NCI-H2171 (cell line): ENCODE measurements at regions not wholly inside any gene's neighbourhood (a gene's known extent, or its start where the extent isn't known, plus 50 kb on each side); places are given as distances from the start of the nearest gene placed in this dataset.

Experiments used
- DNase-seq: peaks from one replicate; lab custom pipeline; 2025; lab: John Stamatoyannopoulos, UW

- DNase-seq = no peak
These were observed 194.5 kb downstream of the PHETA1 start for GRCh38 chr12:111174251-111174960.

DNA sequence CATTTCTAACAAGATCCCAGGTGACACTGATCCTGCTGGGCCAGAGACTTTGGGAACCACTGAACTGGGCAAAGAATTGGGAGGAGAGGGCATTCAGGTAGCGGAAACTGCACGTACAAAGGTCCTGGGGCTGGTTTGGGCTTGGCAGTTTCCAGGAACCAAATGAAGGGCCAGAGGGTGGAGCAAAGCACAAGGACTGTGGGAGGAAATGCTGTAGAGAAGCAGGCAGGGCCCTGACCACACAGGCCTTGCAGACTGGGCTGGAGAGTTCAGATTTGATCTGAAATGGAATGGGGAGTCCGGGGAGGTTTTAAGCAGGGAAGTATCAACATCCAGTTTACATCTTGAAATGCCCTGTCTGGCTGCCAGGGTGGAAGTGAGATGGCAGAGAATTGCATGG lies 195.1 kb downstream of the PHETA1 start:
- no peak for DNase-seq

DNA sequence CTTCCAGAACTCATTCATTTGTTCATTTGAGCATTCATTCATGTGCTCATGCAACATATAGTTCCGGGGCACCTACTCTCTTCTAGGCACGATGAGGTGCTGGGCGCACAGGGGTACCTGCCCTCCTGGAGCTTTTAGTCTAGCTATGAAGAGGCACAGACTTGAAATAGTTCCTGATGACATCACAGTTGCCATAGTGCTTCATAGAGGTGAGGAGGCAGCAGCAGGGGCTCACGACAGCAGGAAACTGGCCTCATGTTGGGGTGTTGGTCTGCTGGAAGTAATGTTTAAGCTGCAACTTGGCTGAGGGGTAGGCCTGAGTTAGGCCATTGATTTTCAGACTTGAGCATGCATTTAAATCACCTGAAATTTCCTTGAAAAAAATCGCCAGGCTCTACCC lies 195.5 kb downstream of the PHETA1 start:
- DNase-seq = no peak

GRCh38 chr12:111172786-111173185 lies 196.1 kb downstream of the PHETA1 start:
- no peak for DNase-seq

DNA sequence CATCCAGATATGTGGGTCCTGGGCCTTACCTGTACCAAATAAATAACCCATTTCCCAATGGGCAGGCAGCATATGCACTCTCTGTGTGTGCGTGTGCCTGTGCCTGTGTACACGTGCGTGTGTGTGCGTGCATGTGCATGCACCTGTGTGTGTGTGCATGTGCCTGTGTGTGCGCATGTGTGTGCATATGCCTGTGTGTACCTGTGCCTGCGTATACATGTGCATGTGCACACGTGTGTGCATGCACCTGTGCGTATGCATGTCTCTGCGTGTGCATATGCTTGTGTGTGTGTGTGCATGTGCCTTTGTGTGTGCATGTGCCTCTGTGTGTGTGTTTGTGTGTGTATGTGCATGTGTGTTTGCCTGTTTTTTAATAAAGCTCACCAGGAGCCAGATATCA lies 197.1 kb downstream of the PHETA1 start:
- DNase-seq = no peak

- DNase-seq = no peak
These were observed 197.6 kb downstream of the PHETA1 start for GRCh38 chr12:111171345-111171744.

- no peak for DNase-seq
These were observed 198.4 kb downstream of the PHETA1 start for GRCh38 chr12:111170543-111170942.

GRCh38 chr12:111169456-111169855 lies 199.4 kb downstream of the PHETA1 start:
- no peak for DNase-seq

DNA sequence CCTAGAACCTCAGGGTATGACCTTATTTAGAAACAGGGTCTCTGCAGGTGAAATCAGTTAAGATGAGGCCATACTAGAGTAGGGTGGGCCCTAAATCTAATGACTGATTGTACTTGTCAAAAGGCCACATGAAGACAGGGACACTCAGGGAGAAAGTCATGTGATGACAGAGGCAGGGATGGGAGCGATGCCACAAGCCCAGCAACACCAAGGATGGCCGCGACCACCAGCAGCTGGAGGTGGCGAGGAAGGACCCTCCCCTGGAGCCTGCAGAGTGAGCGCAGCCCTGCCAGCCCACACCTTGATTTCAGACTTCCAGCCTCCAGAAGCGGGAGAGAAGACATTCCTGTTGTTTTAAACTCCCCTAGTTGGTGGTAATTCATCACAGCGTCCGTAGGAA lies 199.9 kb downstream of the PHETA1 start:
- no peak for DNase-seq

DNA sequence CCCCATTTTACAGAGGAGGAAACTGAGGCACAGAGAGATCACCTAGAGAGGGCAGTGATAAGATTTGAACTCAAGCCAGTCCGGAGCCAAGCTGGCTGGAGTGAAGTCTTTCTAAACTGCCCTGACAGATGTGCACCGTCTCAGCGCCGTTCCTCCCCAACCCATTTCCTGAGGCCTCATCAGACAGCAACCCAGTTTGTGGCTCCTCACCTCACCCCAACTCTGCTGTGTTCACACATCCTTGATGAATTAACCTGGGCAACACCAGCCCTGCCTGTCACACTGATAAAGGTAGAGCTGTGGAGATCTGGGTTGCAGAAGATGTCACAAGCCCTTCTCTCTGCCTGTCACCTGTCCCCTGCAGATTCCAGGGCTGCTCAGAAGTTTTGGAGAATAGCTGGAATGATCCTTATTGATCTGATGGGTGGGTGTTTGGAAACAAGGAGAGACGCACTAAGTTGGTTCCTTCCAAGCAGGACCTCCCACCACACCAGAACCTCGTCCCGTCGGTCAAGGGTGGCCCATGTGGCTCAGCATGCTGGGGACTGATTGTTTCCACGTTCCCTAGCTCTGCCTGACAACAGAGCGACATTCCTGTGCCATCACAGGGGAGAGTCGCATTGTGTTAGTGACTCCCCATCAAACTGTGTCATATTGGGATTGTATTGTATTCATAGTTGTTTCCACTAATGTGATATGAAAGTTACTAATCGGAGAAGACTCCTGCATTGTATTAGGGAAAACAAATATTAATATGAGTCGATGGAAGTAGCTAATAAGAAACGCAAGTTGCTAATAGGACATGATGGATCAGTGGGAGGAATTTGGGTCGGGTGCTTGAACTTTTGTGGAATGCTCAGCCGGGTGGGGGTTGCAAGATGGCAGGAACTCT lies 200.6 kb downstream of the PHETA1 start:
- no peak for DNase-seq

GRCh38 chr12:111166779-111167540 lies 201.9 kb downstream of the PHETA1 start:
- DNase-seq = no peak

- no peak for DNase-seq
These were observed 203.9 kb downstream of the PHETA1 start for GRCh38 chr12:111164833-111165525.

DNA sequence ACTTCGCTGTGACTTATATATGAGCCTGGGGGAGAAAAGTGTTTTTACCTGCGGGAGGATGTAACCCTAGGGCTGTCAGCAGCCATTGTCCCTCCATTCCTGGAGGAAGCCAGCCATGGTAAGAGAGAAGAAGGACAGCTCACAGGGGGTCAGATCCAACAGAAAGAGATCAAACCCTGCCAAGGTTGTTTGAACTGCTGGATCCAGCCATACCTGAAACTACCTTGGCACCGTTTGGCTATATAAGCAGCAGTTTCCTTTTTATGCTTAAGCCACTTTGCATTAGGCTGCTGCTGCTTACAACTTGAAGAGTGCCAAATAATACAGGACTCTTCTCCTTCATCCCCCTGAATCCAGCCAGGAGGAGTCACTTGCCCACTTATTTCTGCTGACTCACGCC lies 205.5 kb downstream of the PHETA1 start:
- DNase-seq = no peak

- no peak for DNase-seq
These were observed 207.0 kb downstream of the PHETA1 start for GRCh38 chr12:111161898-111162297.

DNA sequence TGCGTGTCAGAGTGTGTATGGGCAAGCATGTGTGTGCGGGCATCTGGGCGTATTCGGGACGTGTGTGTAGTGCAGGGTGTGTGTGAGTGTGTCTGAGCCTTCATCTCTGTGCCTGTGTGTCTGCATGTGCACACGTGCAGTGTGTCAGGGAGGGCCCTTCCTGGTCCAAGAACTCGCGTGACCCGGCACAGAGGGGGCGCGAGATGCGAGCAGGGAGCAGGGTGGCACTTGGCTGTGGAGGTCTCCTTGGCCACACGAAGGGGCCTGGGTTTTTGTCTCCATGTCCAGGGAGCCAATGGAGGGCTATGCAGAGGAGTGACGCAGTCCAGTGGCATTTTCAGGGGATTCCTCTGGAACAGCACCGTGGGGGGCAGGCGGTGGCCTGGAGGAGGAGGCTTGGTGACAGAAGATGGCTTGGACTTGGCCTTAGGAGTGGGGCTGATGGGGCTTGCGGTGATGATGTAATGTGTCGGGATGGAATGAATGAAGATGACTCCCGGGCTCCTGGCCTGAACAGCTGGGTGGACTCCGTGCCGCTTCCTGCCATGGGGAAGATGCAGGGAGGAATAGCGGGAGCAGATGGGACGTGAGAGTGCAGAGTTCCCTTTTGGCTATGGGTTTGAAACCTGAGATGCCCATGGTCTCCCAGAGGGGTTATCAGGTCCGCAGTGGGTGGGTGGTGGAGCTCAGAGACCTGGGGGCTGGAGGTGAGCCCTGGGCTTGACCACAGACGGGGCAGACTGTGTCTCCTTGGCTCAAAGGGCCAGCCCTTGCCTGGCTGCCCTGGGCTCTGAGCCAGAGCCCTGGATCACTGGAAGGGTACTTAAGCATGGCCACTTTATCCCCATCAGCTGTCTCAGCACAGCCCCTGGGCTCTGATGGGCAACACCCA lies 208.3 kb downstream of the PHETA1 start:
- DNase-seq = peak; percentile 90

DNA sequence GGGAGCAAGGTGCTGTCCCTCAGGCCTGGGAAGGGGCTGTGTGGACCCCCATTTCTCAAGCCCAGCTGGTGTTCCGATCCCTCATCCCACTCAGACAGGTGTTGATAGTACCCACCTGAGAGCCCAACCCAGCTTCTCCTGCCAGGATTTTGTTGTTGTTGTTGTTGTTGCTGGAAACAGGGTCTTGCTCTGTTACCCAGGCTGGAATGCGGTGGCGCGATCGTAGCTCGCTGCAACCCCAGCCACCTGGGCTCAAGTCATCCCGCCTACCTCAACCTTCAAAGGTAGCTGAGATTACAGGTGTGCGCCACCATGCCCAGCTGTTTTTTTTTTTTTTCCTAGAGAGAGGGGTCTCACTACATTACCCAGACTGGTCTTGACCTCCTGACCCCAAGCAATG lies 209.9 kb downstream of the PHETA1 start:
- no peak for DNase-seq

GRCh38 chr12:111157486-111157885 lies 211.4 kb downstream of the PHETA1 start:
- no peak for DNase-seq

DNA sequence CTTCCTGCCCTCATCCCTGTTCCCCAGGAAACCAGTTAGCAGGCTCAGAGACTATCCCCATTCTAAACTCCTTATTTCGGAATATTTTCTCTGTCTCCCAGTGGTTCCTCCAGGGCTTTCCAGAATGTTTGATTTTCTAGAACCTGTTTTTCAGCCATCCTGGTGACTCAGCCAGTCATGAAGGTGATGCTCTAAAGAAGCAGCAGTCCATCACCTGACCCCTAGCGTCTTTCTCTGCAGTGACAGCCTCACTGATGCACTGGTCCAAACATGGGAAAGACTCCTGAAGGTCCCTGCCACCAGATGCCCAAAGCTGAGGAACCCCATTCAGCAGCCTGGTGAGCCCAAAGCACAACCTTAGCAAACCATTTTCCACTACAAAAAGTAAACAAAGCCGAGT lies 212.6 kb downstream of the PHETA1 start:
- no peak for DNase-seq

- no peak for DNase-seq
These were observed 213.4 kb downstream of the PHETA1 start for GRCh38 chr12:111155521-111155920.

DNA sequence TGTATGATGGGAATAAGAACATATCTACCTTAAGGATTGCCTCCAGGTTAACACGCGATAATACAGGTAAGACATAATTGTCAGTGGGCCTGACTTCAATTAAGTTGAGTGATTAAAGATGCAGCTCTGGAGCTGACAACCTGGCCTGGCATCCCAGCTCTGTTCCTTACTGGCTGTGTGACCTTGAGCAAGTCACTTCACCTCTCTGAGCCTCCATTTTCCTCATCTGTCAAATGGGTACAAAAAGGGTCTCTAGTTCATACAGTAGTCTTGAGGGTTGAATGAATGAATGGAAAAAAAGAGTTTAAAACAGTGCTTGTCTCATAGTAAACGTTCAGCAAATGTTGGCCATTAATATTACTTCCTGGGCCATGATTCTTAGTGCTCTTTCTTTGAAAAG lies 213.9 kb downstream of the PHETA1 start:
- DNase-seq = no peak
